AML-193 (cell line): ENCODE measurements at regions not wholly inside any gene's neighbourhood (a gene's known extent, or its start where the extent isn't known, plus 50 kb on each side); places are given as distances from the start of the nearest gene placed in this dataset.
A peak's percentile ranks its signal among the peaks of the same experiment; 100 is the strongest.

ENCODE experiments used
- DNase-seq, 2 experiments: peaks; one replicate each; lab custom pipeline; 2025; lab: John Stamatoyannopoulos, UW

GRCh38 chr1:68378296-68379084, 71.3 kb downstream of the RPE65 start:
- no peak for DNase-seq

GRCh38 chr1:68377098-68377497, 72.7 kb downstream of the RPE65 start:
- DNase-seq: no peak

- no peak for DNase-seq
Measured at GRCh38 chr1:68376441-68376840, 73.3 kb downstream of the RPE65 start.

GRCh38 chr1:68375919-68376318, 73.8 kb downstream of the RPE65 start:
- DNase-seq: no peak

- no peak for DNase-seq
Measured at GRCh38 chr1:68373173-68373572, 76.6 kb downstream of the RPE65 start.

- no peak for DNase-seq
Measured at GRCh38 chr1:68372487-68372886, 77.3 kb downstream of the RPE65 start.

- no peak for DNase-seq
Measured at GRCh38 chr1:68370101-68370915, 79.4 kb downstream of the RPE65 start.

- DNase-seq: no peak
Measured at GRCh38 chr1:68366572-68366971, 83.2 kb downstream of the RPE65 start.

GRCh38 chr1:68365709-68366382, 83.9 kb downstream of the RPE65 start:
- DNase-seq: no peak

GRCh38 chr1:68363339-68363738, 86.4 kb downstream of the RPE65 start:
- no peak for DNase-seq

GRCh38 chr1:68361346-68361910, 88.3 kb downstream of the RPE65 start:
- no peak for DNase-seq

- DNase-seq: no peak
Measured at GRCh38 chr1:68359045-68359444, 90.7 kb downstream of the RPE65 start.

- DNase-seq: no peak
Measured at GRCh38 chr1:68358439-68358838, 91.3 kb downstream of the RPE65 start.

- no peak for DNase-seq
Measured at GRCh38 chr1:68355614-68356013, 94.1 kb downstream of the RPE65 start.

GRCh38 chr1:68352202-68352601, 97.6 kb downstream of the RPE65 start:
- no peak for DNase-seq

- DNase-seq: peak; percentile 54 to 61
Measured at GRCh38 chr1:68347415-68347814, 102.3 kb downstream of the RPE65 start.

GRCh38 chr1:68346188-68346808, 103.5 kb downstream of the RPE65 start:
- DNase-seq: peak in 1 of 2 experiments; percentile 9

- DNase-seq: no peak
Measured at GRCh38 chr1:68344208-68344607, 105.5 kb downstream of the RPE65 start.

GRCh38 chr1:68340951-68341350, 108.6 kb upstream of the WLS start:
- DNase-seq: no peak

GRCh38 chr1:68339505-68339904, 107.2 kb upstream of the WLS start:
- peak; percentile 35 to 41 for DNase-seq

GRCh38 chr1:68338081-68338480, 105.8 kb upstream of the WLS start:
- DNase-seq: peak in 1 of 2 experiments; percentile 12

GRCh38 chr1:68332041-68332440, 99.7 kb upstream of the WLS start:
- DNase-seq: no peak
